ENCODE measurements at regions not wholly inside any gene's neighbourhood (a gene's known extent, or its start where the extent isn't known, plus 50 kb on each side); places are given as distances from the start of the nearest gene placed in this dataset.

DNA sequence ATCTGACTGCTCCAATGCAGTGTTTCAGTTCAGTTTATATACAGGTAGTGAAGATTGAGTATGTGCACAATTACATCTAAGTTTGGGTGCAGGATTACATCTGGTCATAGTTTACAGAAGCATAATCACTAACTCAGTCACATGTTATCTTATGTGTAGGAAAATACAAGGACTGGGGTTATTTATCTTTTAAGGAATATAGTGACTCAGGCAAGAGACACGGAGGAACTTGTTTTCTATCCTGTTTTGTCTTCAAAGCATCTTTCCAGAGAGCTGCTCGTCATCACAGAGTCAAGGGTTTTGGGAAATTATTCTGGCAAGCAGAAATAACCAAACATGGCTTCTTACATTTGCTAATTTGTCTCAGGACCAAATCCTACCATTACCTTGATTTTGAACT lies 1371.5 kb upstream of the TMEFF2 start:
- DNase-seq = no peak

DNA sequence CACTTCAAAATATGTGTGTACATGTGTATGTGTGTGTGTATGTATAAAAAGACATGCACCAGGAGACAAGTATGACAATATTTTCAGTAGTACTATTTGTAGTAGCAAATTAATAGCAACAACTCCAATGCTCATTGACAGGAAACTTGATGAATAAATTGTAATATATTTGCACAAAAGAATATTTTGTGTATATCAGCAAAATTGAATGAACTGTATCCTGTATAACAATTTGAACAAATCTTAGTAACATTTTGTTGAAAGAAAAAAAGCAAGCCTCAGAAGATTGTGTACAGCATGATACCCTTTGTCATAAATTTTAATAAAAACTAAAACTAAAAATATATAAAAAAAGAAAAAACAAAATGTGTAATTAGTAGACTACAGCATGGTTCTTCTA lies 1367.3 kb upstream of the TMEFF2 start:
- no peak for DNase-seq

DNA sequence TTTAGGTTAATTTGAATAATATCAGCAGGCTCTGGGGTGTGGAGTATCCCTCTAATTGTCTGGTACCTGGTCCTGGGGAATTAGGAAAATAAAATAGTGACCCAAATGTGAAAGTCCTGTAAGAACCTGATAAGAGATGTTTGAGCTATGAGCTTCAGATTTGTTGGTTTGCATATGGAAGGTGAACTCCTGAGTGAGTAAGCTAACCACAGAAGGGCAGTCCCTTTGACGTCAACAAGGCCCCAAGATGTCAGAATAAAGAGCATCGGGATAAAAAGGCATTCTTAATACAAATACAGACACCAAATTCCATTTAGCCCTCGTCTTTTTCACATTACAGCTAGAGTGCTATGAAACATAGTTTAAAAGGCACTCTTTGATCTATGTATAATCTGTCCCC lies 1366.3 kb upstream of the TMEFF2 start:
- no peak for DNase-seq

- no peak for DNase-seq
Observed at GRCh38 chr2:193556766-193557470, 1362.2 kb upstream of the TMEFF2 start.

- no peak for DNase-seq
Observed at GRCh38 chr2:193549661-193550060, 1354.9 kb upstream of the TMEFF2 start.

DNA sequence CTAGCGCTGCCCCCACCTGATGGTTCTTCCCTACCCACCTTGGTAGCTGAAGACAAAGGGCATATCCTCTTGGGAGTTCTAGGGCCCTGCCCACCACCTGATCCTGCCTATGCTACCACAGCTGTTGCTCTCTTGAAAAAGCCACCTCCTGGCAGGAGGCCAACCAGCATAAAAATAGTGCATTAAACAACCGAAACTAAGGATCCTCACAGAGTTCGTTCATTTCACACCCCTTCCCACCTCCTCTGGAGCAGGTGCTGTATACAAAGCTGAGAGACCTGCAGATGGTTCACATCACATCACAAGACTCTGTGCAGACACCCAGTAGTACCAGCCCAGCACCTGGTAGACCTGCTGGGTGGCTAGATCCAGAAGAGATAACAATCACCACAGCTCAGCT lies 1348.0 kb upstream of the TMEFF2 start:
- no peak for DNase-seq

DNA sequence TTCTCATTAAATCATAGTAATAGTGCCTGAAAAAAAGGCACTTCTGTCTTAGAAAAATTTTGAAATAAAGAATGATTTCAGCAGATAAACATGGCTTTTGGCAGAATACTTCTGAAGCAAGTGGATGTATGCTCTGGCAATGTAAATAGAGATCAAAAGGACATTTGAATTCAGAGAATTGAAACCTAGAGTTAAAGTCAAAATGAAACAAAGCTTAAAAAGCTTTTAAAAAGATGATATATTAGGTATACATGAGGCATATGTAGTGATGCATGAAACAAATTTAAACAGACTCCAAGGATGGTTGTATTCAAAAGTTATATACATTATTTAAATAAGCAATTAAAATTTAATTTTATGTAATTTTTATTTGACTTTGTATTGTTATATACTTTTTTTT lies 1344.5 kb upstream of the TMEFF2 start:
- DNase-seq = no peak

DNA sequence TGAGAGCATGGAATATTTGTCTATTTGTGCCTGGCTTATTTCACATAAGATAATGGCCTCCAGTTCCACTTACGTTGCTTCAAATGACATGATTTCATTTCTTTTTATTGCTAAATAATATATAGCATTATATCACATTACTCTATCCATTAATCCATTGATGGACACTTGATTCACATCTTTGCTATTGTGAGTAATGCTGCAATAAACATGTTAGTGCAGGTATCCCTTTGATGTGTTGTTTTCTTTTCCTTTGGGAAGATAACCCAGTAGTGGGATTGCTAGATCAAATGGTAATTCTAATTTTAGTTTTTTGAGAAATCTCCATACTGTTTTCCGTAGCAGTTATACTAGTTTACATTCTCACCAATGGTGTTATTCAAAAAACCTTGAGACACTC lies 1343.3 kb upstream of the TMEFF2 start:
- DNase-seq = no peak

DNA sequence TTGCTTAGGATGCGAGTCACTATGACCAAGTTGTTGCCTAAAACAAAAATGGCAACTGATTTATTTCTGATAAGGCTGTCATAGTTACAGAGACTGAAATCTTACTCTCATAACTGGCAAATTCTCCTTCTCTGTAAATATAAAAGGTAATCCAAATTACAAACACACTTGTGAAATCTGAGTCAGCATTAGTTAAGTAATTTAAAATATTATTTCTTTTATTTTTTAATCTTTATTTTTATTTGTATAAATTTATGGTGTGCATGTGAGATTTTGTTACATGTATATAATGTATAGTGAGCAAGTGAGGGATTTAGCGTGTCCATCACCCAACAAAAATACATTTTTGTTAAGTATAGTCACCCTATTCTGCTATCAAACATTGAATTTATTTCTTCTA lies 1342.8 kb upstream of the TMEFF2 start:
- DNase-seq = no peak

DNA sequence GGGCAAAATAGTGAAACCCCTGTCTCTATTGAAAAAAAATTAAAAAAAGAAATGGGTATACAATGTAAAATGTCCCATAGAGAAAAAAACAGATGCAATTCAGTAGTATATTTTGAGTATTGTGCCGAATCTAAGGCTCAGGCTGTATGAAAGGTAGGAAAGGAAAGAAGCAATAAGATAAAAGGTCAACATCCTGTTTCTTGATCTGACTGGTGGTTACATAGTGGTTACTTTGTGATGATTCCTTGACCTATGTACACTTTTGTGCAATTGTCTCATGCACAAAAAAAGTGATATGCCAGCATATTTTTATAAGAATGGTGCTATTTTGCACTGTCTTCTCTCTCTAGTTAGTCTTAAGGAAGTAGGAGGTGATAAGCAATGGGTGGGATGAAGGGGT lies 1333.7 kb upstream of the TMEFF2 start:
- no peak for DNase-seq

GRCh38 chr2:193527146-193527545 lies 1332.4 kb upstream of the TMEFF2 start:
- peak in 1 of 3 donors; percentile 2 for DNase-seq

DNA sequence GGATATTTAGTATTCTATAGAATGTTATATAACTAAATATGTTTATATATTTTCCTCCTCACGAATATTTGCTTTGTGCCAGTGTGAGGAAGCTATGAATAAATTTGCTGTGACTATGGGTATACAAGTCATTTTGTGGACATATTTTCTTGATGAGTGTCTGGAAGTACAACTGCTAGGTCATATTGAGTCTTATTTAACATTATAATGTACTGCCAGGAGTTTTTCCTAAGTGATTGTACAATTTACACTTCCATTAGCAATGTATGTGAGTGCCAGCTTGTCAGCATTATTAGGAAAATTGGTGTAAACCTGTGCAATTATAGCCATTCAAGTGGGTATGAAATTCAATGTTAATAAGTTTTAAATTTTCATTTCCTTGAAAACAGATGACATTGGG lies 1328.9 kb upstream of the TMEFF2 start:
- no peak for DNase-seq

- no peak for DNase-seq
Observed at GRCh38 chr2:193521523-193521922, 1326.8 kb upstream of the TMEFF2 start.

DNA sequence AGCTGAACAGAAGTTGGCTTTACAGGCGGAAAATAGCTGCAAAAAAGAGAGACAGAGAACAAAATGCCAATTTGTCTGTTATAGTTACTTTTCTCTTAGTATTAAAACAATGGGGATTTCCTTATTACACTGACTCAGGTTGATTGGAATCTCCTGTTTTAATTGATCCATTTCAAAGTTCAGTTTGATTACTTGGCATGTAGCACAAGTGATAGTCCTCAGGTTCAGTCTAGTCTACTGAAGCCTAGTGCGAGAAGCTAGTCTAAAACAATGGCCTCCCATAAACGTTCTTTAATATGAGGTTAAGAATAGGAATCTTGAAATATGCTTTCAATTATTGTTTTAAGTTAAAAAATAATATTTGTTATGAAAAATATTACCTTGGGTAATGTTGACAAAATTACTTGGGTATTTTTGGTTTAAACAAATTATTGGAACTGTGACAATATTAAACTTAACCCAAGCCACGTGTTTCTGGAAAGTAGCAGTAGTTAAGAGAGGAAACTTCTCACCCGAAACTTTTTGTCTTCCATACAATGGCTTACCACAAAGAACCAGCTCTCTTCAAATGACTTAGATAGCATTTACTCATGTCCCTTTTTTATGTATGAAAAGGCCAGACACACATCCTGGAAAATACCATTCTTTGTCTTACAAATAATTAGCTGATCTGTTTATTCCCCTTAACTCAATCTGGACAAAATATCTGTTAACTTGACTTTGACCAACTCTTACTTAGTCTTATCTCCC lies 1326.2 kb upstream of the TMEFF2 start:
- DNase-seq = no peak

DNA sequence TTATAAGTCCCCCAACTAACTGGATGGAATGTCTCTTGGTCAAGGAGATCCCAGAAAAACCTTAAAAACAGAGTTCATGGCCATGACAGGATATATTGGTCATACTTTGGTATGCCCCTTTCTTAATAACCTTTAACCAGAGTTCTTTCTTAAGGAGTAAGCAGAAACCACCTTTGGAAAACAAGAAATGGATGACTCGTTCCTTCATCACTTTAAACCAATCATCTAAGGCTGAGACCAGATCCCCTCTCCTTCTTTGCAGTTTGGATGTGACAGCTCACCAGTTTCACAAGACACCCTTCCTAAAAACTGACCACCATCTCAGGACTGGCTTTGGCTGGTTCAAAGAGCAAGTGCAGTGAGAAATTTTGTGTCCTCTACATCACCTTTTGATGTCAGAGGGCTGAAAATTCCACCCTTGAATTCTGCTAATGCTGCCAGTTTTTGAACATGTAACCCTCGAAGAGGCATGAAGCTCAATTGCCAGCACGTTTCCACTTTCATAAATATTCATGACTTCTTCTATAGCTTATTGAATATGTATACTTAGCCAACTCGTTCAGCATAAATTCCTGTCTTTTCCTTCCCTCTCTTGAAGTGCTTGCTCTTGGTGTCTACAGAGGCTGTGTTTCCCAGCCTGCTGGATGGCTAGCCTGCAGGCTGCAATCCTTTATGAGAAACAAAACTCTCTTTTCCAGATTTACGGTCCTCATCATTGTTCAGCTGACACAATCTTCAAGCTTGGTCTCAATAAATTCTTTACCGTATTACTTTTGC lies 1323.5 kb upstream of the TMEFF2 start:
- DNase-seq = peak in 1 of 3 donors; percentile 71

- DNase-seq = no peak
Observed at GRCh38 chr2:193517615-193518014, 1322.9 kb upstream of the TMEFF2 start.

DNA sequence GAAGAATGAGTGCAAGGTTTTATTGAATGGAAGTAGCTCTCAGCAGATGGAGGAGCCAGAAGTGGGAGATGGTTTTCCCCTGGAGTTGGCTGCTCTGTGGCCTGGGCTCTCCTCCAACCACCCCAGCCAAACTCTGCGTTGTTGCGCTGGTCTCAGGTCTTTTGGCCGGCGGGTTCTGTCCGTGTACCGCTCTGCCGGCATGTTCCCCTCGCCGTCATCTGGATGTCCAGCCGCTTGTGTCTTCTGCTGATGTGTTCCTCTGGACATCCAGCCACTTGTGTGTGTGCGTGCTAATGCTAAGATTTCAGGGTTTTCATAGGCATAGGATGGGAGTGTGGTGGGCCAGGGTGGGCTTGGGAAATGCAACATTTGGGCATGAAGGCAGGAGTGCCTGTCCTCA lies 1311.3 kb upstream of the TMEFF2 start:
- no peak for DNase-seq

- DNase-seq = no peak
Observed at GRCh38 chr2:193505620-193506019, 1310.9 kb upstream of the TMEFF2 start.

DNA sequence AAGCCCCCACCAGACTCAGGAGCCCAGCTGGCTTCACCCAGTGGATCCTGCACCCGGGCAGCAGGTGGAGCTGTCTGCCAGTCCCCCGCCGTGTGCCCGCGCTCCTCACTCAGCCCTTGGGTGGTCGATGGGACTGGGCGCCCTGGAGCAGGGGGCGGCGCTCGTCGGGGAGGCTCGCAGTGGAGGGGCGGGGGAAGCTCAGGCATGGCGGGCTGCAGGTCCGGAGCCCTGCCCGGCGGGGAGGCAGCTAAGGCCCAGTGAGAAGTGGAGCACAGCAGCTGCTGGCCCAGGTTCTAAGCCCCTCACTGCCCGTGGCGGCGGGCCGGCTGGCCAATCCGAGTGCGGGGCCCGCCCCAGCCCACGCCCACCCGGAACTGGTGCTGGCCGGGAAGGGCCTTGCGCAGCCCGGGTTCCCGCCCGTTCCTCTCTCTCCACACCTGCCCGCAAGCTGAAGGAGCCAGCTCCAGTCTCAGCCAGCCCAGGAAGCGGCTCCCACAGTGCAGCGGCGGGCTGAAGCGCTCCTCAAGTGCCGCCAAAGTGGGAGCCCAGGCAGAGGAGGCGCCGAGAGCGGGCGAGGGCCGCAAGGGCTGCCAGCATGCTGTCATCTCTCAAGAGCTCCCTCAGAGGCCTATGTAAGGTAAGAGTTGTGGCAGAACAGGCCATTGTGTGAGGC lies 1307.8 kb upstream of the TMEFF2 start:
- no peak for DNase-seq

DNA sequence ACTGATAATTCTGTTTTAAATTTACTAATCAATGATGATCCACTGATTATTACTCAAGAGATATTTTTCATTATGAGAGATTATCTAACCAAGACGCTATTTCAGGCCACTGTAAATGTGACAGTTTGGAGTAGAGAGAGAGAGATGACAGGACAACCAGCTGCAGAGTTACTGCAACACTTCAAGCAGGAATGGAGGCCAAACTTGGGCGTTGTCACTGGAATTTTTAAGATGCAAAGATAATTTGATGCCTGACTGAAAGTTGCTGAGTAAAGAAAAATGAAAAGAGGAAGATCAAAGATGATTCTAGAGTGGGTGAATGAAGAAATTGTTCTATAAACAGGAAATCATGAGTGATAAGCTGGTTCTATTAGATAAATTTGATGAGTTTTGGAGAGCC lies 1302.1 kb upstream of the TMEFF2 start:
- no peak for DNase-seq

DNA sequence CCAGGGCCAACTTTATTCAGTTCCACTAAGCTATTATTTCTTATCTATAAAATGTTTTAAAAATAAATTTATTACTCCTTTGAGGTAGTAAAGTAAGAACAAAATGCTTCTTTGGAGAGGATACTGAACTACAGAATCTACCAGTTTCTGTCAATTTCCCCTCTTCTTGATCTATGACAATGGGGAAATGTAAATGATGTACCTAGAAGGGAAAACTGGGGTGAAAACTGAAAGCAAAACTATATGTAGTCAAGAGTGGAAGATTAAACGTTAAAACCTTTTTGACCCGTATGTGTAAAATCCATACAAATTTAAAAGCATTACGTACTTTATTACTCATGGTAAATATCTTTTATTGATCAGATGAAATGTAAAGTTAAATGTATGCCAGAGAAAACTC lies 1287.8 kb upstream of the TMEFF2 start:
- no peak for DNase-seq

GRCh38 chr2:193480187-193480586 lies 1285.5 kb upstream of the TMEFF2 start:
- DNase-seq = no peak
